ENCODE measurements at regions not wholly inside any gene's neighbourhood (a gene's known extent, or its start where the extent isn't known, plus 50 kb on each side); places are given as distances from the start of the nearest gene placed in this dataset.

- DNase-seq (no peak), ATAC-seq (no peak)
- intact Hi-C loops (cut with DNase I) = no loop called here
- TF ChIP-seq POLR2A (IDR thresholded peaks at IDR 0.05) (no peak), CTCF (IDR thresholded peaks at IDR 0.05) (no peak)
- Histone ChIP-seq H3K27ac (no peak overlapping the region), H3K4me3 (no peak overlapping the region), H3K4me1 (no peaks in the 10 kb centered on the region), H3K36me3 (no peaks in the 10 kb centered on the region), H3K27me3 (peaks cover 0 to 38% (median 0%) of the 10 kb centered on the region in 9 donors), H3K9me3 (no peaks in the 10 kb centered on the region)
- 76 to 97% (median 85%) methylated on average over 8 of the region's 8 CpGs for WGBS, 4 donors
Measured at GRCh38 chr12:111155521-111155920, 213.4 kb downstream of the PHETA1 start.

DNA sequence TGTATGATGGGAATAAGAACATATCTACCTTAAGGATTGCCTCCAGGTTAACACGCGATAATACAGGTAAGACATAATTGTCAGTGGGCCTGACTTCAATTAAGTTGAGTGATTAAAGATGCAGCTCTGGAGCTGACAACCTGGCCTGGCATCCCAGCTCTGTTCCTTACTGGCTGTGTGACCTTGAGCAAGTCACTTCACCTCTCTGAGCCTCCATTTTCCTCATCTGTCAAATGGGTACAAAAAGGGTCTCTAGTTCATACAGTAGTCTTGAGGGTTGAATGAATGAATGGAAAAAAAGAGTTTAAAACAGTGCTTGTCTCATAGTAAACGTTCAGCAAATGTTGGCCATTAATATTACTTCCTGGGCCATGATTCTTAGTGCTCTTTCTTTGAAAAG lies 213.9 kb downstream of the PHETA1 start:
- Histone ChIP-seq H3K9me3 (no peaks in the 10 kb centered on the region), H3K36me3 (no peaks in the 10 kb centered on the region), H3K27me3 (peaks cover 0 to 38% (median 0%) of the 10 kb centered on the region in 9 donors), H3K4me1 (no peaks in the 10 kb centered on the region), H3K4me3 (no peak overlapping the region), H3K27ac (no peak overlapping the region)
- no peak for ATAC-seq
- 81 to 90% (median 84%) methylated on average over 3 of the region's 3 CpGs for WGBS, 4 donors
- intact Hi-C loops (cut with DNase I) = no loop called here
- DNase-seq = no peak
- no peak for TF ChIP-seq CTCF (IDR thresholded peaks at IDR 0.05)
- no peak for TF ChIP-seq POLR2A (IDR thresholded peaks at IDR 0.05)

GRCh38 chr12:111154147-111154834 lies 214.6 kb downstream of the PHETA1 start:
- 60 to 69% (median 61%) methylated on average over 19 of the region's 19 CpGs for WGBS, 4 donors
- Histone ChIP-seq H3K4me3 (no peak overlapping the region), H3K27me3 (peaks cover 0 to 38% (median 0%) of the 10 kb centered on the region in 9 donors), H3K9me3 (no peaks in the 10 kb centered on the region), H3K4me1 (no peaks in the 10 kb centered on the region), H3K36me3 (no peaks in the 10 kb centered on the region), H3K27ac (no peak overlapping the region)
- no peak for DNase-seq
- TF ChIP-seq CTCF (IDR thresholded peaks at IDR 0.05) = no peak
- no peak for TF ChIP-seq POLR2A (IDR thresholded peaks at IDR 0.05)
- intact Hi-C loops (cut with DNase I) = no loop called here
- ATAC-seq = no peak

- ATAC-seq (no peak), DNase-seq (no peak)
- TF ChIP-seq CTCF (IDR thresholded peaks at IDR 0.05) (no peak), POLR2A (IDR thresholded peaks at IDR 0.05) (no peak)
- WGBS, 4 donors = 85 to 90% (median 90%) methylated on average over 10 of the region's 10 CpGs
- intact Hi-C loops (cut with DNase I) = no loop called here
- no peak overlapping the region for H3K4me3 ChIP-seq
- no peaks in the 10 kb centered on the region for H3K36me3 ChIP-seq
- no peaks in the 10 kb centered on the region for H3K9me3 ChIP-seq
- peaks cover 0 to 39% (median 4%) of the 10 kb centered on the region in 9 donors for H3K27me3 ChIP-seq
- no peaks in the 10 kb centered on the region for H3K4me1 ChIP-seq
- no peak overlapping the region for H3K27ac ChIP-seq
Measured at GRCh38 chr12:111152561-111152960, 216.3 kb downstream of the PHETA1 start.

All from heart left ventricle (tissue), 16 donors.